ENCODE measurements at regions not wholly inside any gene's neighbourhood (a gene's known extent, or its start where the extent isn't known, plus 50 kb on each side); places are given as distances from the start of the nearest gene placed in this dataset.
"Not testable (repeated sequence)": the region's sequence is repeated elsewhere in the genome, so short reads cannot be mapped to it uniquely, and the experiment has no call there.

DNA sequence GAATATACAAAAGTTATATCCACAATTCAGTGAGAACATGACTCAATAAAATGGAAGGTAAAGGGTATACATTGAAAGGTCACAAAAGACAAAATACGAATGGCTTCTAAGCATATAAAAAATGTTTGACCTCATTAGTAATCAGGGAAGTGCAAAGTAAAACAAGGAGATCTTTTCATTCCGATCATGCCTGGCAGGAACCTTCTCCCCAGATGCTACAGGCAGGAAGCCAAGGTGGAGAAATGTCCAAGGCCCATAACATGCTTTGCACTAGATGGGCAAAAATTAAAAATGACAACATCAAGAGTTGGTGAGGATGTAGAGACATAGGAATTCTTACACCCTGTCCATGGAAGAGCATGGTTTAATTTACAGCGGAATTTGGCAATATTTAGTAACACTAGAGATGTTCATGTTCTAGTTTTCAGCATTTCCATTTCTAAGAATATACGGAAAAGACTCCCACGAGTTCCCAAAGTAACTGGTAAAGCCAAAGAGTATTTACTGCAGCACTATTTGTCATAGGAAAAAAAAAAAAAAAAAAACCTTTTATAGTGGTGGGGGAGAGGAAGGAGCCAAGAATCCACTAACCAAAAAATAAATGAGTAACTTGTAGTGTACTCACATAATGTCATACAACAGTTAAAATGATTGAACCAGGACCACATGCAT lies 184.5 kb upstream of the KAZN start:
- H3K4me3 ChIP-seq (ENCODE audit: low read depth, low read length) = no peak overlapping the region
- TF ChIP-seq, protein P1, sequence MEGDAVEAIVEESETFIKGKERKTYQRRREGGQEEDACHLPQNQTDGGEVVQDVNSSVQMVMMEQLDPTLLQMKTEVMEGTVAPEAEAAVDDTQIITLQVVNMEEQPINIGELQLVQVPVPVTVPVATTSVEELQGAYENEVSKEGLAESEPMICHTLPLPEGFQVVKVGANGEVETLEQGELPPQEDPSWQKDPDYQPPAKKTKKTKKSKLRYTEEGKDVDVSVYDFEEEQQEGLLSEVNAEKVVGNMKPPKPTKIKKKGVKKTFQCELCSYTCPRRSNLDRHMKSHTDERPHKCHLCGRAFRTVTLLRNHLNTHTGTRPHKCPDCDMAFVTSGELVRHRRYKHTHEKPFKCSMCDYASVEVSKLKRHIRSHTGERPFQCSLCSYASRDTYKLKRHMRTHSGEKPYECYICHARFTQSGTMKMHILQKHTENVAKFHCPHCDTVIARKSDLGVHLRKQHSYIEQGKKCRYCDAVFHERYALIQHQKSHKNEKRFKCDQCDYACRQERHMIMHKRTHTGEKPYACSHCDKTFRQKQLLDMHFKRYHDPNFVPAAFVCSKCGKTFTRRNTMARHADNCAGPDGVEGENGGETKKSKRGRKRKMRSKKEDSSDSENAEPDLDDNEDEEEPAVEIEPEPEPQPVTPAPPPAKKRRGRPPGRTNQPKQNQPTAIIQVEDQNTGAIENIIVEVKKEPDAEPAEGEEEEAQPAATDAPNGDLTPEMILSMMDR (IDR thresholded peaks at IDR 0.05; ENCODE audit: low read depth, low read length) = no peak

DNA sequence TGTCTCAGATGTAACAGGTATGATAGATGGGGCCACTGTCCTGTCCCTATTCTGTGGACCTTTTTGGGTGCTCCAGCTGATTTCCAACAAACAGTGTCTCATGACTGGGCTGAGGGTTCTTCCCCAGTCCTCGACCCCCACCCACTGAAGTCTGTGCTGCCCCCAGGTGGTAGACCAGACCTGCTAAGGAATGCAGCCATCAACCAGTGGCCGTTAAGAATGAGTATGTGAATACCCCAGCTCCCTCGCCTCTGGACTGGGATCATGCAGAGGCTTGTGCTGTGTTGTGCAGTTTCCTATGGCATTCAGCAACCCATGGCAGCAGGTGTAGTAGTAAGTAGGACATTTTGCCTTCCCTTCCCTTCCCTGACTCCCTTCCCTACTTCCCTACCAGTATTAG lies 183.1 kb upstream of the KAZN start:
- H3K4me3 ChIP-seq (ENCODE audit: low read depth, low read length) = no peak overlapping the region
- TF ChIP-seq, protein P1 (IDR thresholded peaks at IDR 0.05; ENCODE audit: low read depth, low read length) = no peak

- H3K4me3 ChIP-seq (ENCODE audit: low read depth, low read length) = not testable (repeated sequence)
Observed at GRCh38 chr1:14419778-14420218, 178.7 kb upstream of the KAZN start.

DNA sequence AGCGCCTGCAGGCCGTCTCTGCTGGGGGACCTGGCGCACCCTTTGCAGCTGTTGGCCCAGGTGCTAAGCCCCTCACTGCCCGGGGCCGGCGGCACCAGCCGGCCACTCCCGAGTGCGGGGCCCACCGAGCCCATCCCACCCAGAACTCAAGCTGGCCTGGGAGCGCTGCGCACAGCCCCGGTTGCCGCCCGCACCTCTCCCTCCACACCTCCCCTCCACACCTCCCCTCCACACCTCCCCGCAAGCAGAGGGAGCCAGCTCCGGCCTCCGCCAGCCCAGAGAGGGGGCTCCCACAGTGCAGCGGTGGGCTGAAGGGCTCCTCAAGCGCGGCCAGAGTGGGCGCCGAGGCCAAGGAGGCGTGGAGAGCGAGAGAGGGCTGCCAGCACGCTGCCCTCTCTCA lies 177.8 kb upstream of the KAZN start:
- no peak overlapping the region for H3K4me3 ChIP-seq (ENCODE audit: low read depth, low read length)
- TF ChIP-seq, protein P1 (IDR thresholded peaks at IDR 0.05; ENCODE audit: low read depth, low read length) = no peak

DNA sequence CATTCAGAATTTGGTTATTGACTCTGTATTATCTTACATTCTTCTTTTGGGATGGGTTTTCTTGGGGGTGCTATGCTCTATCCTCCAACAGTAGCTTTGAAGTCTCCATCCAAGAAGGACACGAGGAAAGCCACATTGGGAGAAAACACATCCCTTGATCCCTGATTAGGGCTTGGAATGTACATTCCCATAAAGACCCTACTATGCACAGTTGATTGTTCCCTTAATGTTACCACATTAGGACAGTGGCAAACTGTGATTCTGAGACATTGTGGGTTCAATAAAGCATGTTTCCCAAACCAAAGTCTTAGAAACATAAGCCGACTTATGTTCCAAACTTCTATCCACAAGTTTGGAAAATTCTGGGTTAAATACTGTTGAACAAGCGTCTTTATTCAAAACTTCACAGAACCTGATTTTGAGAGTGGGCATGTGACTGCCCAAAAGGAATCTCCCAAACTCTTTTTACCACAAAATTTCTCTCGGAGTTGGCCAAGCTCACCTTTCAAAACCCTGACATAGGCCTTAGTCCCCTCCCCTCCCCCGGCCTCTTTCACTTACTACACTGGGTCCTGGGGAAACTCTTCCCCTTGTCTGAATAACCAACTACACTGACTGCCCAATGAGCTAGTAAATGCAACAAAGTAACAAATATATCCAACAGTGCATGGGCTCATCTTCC lies 177.0 kb upstream of the KAZN start:
- H3K4me3 ChIP-seq (ENCODE audit: low read depth, low read length) = no peak overlapping the region
- TF ChIP-seq, protein P1 (IDR thresholded peaks at IDR 0.05; ENCODE audit: low read depth, low read length) = no peak

GRCh38 chr1:14421977-14422609 lies 176.4 kb upstream of the KAZN start:
- TF ChIP-seq, protein P1 (IDR thresholded peaks at IDR 0.05; ENCODE audit: low read depth, low read length) = no peak

GRCh38 chr1:14424325-14425002 lies 174.0 kb upstream of the KAZN start:
- H3K4me3 ChIP-seq (ENCODE audit: low read depth, low read length) = no peak overlapping the region
- TF ChIP-seq, protein P1 (IDR thresholded peaks at IDR 0.05; ENCODE audit: low read depth, low read length) = no peak

More at GRCh38 chr1:14421977-14422609, 176.4 kb upstream of the KAZN start:
- H3K4me3 ChIP-seq (ENCODE audit: low read depth, low read length) = no peak overlapping the region
